NCI-H1417 (cell line): ENCODE measurements at regions not wholly inside any gene's neighbourhood (a gene's known extent, or its start where the extent isn't known, plus 50 kb on each side); places are given as distances from the start of the nearest gene placed in this dataset.

Source experiments
- DNase-seq, 3 experiments: peaks; one replicate each; lab custom pipeline; 2025; lab: John Stamatoyannopoulos, UW

DNA sequence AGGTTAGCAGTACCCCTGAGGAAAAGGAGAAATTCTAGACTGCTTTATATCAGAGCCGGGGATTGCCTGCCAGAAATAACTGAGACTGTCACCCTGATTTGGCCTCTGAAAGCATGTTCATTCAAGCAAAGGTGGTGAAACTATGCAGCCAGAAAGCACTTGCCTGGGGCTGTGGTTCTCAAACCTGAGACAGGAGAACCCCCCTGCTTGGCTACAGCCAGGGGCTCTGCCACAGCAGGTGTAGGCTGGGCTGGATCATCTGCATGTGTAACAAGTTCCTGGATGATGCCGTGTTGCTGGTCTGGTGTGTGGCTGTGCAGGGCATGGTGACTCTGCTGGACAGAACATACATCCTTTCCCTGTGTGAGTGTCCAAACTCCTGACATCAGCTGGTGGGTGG is 157.8 kb downstream of the NXNL2 start:
- no peak for DNase-seq

DNA sequence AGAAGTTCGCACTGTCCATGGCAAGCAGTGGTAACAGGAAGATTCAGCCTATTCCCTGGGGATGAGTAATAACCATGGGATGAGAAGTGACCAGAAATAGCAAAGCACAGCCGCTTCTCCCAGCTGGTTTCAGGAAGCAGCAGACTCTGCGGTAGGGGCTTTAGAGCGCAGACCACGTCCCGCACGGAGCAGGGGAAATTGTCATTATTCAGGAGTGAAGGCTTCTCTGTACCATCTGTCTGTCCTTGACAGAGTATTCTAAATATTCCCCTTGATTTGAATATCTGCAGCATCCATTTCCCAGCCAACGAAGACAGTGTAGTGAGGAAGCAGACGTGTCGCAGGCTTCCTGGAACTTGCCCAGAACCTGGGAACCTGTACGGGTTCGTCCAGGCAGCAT is 159.6 kb downstream of the NXNL2 start:
- DNase-seq: no peak

DNA sequence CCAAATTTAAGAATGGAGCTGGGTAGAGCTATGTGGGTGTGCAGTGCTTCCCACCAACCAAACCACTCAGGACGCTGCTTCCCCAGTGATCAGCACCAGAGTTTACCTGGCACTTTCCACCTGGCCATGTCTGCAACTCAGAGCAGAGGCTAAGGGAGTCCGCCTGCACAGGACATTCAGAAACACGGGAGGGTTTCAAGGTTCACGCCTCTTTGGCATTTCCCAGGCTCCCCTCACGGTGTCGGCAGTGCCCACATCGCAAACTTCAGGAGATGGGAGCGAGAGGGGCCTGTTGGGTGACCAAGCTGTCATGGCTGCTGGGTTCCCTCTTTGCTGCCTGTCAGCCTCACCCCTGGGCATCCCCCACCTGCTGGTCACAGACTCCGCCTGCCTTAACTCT is 161.5 kb downstream of the NXNL2 start:
- DNase-seq: no peak

DNA sequence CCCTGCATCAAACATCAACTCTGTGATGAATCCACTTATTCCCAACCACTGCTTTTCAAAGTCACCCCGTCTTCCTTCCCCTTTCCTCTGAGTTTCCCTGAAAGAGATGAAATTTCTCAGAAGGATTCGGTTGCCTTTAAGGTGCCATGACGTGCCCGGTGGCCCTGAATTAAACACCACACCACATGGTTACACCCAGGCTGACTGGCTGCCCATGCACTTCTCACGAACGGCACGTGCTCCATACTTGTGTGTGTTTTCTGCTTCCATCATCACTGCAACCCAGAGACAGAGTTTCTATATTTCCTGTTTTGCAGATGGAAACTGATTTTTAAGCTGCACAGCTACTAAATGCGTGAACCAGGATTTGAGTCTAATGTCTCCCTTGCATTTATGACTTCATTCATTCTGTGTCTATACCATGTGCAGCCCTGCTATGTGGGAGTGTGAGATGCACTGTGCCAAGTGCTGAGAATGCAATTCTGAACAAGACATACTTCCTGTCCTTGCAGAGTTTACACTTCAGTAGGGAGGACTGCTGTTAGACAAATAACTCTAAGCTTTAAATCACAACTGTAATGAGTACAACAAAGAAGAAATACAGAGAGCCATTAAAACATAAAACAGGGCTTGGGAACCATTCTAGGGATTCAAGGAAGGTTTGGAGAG is 162.9 kb downstream of the NXNL2 start:
- DNase-seq: no peak

DNA sequence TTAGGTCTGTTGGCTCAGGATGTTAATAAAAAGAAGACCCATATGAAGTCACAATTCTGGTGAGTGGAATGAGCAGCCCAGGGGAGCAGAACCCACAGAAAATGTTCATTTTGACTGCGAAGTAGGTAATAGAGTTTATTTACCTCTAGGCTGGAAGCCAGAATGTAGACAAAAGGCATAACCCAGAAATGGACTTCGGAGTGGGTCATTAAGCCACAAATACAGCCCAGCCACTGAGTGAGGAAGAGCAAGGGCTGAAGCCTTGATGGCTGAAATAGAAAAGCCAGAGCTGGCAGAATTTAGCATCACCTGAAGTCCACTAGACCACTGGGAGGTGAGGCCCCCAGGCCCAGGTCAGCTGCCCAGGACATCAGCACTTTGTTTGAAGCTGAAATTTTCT is 168.0 kb downstream of the NXNL2 start:
- no peak for DNase-seq

DNA sequence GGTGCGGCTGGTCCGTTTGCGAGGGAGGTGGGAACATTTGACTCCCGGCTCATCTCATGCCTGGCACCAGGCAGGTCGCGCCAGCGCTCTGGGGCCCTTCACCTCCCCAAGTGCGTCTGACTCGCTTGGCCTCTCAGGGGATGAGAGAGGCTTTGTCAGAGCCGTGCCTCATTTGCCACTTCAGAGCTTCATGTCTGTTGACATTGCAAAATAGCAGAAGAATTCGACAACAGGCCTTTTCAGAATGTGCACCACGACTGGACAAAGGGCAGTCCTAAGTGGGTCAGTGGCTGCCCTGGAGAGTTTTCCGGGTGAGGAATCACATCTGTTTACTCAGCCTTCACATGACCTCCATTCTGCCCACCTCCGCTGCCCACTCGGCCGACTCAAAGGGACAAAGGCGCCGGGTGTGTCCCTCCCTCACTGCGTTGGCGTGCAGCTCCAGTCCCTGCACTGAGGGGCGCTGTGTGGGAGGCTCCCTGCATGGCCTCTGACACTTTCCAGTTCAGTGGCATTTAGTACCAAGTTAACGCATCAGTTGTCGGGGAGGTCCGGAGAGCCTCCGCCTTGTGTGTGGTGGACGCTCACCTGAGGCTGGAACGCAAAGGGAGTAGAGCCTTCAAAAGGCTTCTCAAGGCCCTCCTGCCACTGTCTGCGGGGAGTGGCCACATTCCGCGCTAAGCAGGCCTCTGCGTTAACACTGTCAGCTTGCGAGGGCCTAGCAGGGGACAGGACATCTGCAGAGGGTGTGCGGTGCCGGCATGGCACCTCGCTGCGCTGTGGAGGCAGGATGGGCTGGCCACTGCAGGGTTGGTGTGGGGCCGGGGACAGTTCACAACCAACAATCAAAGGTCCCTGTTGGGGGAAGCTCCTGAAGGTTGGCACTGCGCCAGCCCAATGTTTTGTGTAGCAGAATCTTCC is 171.5 kb downstream of the NXNL2 start:
- DNase-seq: no peak

DNA sequence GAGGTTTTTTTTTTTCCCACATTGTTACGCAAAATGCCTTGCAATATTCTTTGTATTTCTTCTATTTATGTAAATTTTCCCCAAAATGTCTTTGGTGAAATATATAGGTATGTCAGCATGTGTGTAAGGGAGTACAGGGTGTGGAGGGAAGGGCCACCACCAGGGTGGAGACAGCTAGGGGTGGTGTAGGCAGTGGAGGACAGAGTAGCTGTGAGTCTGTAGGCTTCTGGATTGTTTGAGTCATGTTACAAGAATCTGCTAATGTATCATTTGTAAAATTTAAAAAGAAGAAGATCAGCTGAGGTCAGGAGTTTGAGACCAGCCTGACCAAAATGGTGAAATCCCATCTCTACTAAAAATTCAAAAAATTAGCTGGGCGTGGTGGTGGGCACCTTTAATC is 175.5 kb downstream of the NXNL2 start:
- DNase-seq: no peak

DNA sequence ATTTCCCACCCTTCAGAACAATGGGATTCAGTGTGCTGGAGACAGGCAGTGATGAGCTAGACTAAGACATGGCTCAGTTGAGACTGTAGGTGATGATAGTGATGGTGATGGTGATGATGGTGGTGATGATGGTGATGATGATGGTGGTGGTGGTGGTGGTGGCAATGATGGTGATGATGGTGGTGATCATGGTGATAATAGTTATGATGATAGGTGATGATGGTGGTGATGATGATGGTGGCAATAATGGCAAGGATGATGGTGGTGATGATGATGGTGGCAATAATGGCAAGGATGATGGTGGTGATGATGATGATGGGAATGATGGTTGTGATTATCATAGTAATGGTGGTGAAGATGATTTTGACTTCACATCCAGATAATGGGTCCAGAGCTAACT is 176.7 kb downstream of the NXNL2 start:
- no peak for DNase-seq

DNA sequence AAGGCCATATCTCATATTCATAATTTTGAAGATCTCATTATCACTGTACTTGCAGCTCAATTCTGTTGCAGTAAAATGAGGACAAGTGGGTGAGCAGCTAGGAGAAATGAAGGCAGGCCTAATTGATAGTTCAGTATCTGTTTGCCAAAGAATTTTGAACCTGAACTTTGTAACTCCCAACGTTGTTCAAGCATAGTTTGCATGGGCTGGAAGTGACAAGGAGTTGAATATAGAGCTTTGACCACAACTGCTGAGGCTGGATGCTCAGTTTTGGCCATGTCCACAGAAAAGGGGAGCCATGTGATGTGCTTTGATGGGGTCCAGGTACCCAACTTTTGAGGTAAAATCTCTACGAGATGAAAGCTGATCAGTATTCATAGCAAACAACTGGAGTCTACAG is 177.5 kb downstream of the NXNL2 start:
- DNase-seq: no peak

DNA sequence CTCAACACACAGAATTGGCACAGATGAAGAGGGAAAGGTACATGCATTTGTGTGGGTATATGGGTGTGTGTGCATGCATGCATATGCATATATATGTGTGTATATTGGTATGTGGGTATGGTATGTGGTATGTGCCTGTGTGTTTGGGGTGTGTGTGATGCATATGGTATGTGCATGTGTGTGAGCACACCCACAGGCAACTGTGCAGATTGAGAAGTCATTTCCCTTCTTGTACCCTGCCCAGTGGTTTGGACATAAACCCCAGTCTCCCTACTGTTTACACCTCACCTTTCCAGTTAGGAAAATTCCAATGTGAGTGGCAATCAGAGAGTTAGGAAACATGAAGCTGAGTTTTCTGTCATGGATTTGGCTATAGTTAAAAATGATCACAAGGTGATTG is 178.0 kb downstream of the NXNL2 start:
- no peak for DNase-seq

DNA sequence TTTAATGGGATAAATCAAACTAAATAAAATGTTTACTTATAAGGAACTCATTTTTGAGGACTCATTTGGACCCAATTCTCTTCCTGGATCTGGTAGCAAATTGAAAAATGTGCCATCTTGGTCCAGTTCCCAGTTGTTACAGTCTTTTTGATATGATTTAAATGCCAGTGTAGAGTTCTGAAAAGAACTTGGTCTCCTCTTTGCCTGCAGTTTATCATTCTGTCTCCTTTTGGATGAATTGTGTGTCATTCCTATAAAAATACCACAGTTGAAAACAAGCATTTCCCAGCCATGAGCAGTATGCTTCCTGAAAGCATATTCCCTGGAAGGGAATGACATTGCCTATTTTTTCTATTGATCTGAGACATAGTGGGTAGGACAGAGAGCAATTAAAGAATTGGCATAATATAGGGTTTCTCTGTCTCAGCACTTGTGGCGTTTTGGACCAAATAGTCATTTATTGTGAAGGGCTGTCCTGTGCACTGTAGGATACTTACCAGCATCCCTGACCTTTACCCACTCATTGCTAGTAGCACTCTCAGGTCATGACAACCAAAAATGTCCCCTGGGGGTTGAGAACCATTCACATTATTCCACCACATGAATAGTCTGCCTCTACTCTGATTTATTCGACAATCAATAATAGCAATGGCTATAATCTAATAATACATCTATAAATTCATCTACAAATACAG is 181.8 kb downstream of the NXNL2 start:
- DNase-seq: no peak

DNA sequence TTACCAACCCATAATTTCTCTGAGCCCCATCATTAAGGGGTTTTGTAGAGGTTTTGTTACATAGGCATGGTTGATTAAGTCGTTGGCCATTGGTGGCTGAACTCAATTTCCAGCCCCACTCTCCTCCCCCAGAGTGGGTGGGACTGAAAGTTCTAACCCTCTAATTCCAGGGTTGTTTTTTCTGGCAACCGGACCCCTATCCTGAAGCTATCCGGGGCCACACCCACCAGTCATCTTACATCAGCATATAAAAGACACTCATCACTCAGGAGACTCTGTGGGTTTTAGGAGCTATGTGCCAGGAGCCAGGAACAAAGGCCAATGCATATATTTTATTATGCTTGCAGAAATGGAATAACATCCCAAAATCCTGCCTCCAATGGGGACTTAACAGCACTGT is 186.0 kb downstream of the NXNL2 start:
- DNase-seq: no peak

DNA sequence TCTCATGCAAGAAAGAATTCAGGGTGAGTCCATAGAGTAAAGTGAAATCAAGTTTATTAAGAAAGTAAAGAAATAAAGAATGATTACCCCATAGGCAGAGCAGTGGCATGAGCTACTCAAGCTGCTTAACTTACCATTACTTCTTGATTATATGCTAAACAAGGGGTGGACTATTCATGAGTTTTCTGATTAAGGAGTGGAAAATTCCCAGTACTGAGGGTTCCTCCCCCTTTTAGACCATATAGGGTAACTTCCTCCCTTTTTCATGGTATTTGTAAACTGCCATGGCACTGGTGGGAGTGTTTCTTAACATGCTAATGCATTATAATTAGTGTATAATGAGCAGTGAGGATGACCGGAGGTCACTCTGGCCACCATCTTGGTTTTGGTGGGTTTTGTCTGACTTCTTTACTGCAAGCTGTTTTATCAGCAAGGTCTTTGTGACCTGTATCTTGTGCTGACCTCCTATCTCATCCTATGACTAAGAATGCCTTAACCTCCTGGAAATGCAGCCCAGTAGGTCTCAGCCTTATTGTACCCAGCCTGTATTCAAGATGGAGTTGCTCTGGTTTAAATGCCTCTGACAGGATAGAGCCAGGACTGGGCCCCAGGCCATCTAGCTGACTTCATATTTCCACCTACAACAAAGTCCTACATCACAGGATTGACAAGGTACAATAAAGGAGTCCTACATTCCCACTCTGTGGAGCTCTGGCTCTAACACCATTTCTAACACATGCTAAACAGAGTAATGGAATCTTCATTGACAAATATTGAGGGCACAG is 186.7 kb downstream of the NXNL2 start:
- DNase-seq: no peak

DNA sequence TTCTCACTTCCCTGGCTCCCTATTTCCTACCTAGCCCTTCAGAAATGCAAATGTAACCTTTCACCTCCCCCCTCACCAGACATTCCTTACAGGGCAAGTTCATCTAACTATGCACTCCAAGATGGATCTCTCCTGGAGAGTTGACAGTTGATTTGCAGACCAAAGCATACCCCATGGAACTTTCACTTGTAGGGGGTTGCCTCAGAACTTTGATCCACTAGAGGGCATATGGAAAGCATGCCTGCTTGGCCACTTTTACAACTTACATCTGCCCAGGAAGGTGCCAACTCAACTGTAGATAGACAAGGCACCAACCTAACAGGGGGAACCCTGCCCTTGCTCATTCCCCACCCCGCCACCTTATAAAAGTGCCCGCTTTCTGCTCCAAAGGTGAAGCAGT is 187.8 kb downstream of the NXNL2 start:
- DNase-seq: no peak

DNA sequence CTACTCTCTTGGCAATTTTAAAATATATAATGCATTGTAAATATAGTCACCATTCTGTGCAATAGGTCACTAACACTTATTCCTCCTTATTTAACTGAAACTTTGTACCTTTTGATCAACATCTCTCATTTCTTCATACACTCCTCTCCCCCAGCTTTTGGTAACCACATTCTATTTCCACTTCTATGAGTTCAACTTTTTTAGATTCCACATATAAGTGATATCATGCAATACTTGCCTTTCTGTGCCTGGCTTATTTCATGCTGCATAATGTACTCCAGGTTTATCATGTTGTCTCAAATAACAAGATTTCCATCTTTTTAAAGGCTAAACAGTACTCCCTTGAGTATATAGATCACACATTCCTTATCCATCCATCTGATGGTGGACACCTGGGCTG is 188.8 kb downstream of the NXNL2 start:
- no peak for DNase-seq

DNA sequence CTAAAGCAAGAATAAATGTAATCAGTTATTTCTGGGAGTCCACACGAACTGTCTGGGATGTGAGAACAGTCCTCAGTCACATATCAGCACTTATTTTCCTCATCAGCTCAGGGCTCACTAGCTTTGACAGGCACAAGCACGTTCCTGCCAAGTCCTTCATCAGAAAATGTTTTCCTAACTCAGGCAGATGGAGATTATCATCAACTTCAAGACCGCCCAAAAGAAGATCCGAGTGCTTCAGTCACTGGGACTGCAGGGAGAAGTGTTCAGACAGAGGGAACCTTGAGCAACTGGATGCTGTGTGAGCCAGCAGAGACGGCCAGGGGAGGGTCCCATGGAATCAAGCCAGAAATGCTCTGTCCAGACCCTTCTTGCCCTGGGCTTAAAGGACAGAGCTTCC is 189.4 kb downstream of the NXNL2 start:
- DNase-seq: no peak

DNA sequence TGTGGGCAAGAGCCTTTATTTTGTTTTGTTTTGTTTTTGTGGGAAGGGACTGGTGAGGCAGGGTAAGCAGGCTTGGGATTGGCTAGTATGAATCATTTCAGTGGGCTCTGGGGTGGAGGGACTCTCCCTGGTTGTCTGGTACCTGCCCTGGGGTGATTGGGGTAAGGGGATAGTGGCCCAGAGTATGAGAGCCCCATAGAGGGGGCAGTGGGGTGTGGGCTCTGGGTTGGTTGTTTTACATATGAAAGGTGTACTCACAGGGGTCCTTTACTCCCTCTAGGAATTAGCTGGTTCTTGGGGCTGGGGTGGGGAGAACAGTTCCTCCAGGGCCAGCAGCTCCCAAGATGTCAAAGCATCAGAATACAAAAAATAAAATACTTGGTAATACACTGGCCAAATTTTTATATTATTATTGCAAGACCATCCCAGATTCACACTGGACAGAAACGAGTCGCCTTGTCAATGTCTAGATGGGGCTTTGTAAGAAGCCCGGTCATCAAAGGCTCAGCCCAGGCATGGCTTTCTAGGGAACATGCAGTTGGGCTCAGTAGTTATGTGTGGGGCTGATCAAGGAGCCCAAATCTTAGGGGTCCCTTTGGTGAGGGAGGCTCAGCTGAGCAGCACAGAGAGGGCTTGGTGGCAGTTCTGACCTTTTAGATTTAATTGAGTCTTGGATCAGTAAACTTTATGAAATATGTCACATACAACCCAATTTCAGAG is 190.5 kb downstream of the NXNL2 start:
- DNase-seq: no peak

DNA sequence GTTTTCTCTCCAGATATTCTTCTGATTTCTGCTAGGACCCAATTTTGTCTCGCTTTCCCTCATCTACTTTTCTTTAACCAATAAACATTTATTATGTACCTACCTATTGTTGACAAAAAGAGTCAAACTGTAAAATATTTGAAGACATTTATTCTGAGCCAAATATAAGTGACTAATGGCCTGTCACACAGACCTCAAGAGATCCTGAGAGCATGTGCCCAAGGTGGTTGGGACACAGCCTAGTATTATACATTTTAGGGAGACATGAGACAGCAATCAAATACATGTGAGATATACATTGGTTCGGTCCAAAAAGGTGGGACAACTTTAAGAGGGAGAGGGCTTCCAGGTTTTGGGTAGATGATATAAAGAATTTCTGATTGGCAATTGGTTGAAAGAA is 191.8 kb downstream of the NXNL2 start:
- no peak for DNase-seq

DNA sequence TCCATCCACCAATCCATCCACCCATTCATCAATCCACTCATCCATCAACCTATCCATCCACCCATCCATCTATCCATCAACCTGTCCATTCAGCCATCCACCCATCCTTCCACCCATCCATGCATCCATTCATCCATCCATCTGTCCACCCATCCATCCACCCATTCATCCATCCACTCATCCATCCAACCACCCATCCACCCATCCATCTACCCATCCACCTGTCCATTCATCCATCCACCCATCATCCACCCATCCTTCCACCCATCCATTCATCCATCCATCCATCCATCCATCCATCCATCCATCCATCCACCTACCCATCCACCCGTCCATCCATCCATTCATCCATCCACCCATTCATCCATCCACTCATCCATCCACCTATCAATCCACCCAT is 195.8 kb downstream of the NXNL2 start:
- DNase-seq: no peak

DNA sequence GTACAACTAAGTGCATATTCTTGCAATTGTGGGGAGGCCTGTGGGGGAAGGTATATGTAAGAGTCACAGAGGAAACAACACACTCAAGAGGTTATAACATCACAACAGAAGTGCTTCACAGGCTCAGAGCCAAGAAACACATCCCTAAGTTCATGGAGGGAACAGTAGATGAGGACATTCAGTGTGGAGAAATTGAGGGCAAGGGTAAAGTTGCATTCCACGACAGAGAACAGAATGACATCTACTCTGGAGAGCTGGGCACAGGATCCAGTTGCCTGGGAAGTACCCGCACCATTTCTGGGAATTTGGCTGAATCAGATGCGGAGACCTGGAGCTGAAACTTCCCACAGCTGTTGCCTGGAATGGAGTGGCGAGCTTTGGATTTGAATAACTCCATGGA is 197.2 kb downstream of the NXNL2 start:
- DNase-seq: no peak

DNA sequence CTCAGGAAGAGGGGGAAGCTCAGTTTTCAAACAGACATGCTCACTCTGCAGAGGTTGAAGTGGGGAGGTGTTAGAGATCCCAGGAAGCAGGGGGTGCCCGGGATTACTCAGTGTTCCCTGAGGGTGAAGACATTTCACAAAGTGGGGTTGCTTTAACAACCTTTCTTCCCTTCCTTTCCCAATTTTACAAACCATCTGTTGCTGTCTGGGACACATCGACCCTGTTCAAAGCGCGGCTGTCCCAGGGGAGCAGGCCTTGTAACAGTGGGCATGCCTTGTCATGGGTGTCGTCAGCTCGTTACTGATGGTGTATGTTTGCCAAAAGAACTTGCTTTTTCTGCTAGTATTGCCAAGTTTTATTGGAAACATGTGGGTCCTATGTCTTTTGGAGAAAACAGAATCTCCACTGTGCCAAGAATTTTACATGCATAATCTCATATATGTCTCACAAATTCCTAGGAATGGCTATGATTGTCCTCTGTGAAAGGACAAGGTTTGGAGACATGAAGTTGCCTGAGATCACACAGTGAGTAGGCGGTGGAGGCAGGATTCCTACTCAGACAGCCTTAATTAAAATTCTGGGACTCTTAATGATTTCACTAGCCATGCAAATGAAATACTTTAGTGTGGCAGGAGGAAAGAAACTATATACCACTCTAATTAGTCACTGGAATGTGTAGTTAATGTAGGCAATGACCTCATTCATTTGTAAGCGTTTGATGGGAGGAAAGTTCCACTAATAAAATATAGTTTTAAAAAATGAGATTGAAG is 198.9 kb downstream of the NXNL2 start:
- no peak for DNase-seq
